ENCODE measurements at regions not wholly inside any gene's neighbourhood (a gene's known extent, or its start where the extent isn't known, plus 50 kb on each side); places are given as distances from the start of the nearest gene placed in this dataset.

DNA sequence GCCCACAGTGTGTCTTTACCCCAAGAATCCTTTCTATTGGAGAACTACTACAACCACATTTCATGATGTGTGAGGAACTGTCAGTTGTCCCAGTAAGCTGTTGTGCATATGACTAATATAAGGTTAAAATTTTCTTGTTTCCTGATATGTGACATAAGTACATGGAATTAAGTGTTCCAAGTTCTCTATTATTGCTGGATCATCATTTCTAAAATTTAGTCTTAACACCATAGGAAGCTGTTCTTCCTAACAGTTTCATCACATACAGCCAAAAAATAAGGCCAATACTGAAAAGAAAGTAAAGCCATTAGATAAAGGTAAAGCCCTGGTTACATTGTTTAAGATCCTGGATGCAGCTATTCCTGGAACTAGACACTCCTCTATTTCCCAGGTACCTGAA, 620.9 kb upstream of the CDH8 start:
- DNase-seq (no peak), ATAC-seq (ENCODE audit: low read depth) (no peak)
- Mint-ChIP-seq H3K27ac (no peak overlapping the region), H3K36me3 (ENCODE audit: low read depth) (no peaks in the 10 kb centered on the region), H3K4me1 (no peaks in the 10 kb centered on the region), H3K27me3 (no peaks in the 10 kb centered on the region), H3K4me3 (no peak overlapping the region), H3K9me3 (peaks cover 1% of the 10 kb centered on the region)
- ChIA-PET CTCF (no interaction called here), POLR2A (no interaction called here)
- TF ChIP-seq, protein P1, sequence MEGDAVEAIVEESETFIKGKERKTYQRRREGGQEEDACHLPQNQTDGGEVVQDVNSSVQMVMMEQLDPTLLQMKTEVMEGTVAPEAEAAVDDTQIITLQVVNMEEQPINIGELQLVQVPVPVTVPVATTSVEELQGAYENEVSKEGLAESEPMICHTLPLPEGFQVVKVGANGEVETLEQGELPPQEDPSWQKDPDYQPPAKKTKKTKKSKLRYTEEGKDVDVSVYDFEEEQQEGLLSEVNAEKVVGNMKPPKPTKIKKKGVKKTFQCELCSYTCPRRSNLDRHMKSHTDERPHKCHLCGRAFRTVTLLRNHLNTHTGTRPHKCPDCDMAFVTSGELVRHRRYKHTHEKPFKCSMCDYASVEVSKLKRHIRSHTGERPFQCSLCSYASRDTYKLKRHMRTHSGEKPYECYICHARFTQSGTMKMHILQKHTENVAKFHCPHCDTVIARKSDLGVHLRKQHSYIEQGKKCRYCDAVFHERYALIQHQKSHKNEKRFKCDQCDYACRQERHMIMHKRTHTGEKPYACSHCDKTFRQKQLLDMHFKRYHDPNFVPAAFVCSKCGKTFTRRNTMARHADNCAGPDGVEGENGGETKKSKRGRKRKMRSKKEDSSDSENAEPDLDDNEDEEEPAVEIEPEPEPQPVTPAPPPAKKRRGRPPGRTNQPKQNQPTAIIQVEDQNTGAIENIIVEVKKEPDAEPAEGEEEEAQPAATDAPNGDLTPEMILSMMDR (IDR thresholded peaks at IDR 0.05) = no peak
- intact Hi-C loops (cut with micrococcal nuclease) = no loop called here

DNA sequence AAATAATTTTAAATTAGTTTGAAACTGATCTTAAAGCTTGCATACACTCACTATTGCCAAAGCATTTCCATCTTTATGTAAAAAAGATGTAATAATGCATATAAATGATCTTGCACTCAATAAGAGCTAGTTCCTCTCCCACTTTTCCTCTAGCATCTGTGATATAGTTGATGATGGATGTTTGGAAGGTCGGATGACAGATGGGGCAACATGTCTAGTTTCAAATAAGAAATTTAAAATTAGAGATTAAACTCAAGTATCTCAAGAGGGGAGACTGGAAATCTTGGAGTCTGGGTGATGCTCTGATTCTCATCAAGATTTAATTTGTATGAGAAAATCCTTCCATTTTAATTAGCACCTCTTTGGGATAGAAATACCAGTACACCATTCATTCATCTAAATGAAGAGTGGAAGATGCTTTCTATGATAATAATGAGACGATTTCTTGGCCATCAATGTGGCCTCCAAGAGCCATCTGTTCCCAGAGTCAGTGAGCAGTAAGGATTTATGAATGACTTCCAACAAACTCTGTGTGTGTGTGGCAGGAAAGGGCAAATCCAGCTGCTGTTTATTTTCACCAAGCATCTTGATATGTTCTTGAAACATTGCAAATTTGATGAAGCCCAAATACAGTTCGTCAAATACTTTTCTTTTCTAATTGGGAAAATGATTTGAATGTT, 616.3 kb upstream of the CDH8 start:
- no peak overlapping the region for H3K27ac Mint-ChIP-seq
- no peak overlapping the region for H3K4me3 Mint-ChIP-seq
- H3K27me3 Mint-ChIP-seq = no peaks in the 10 kb centered on the region
- H3K4me1 Mint-ChIP-seq = no peaks in the 10 kb centered on the region
- TF ChIP-seq, protein P1 (IDR thresholded peaks at IDR 0.05) = no peak
- intact Hi-C loops (cut with micrococcal nuclease) = no loop called here
- POLR2A ChIA-PET = no interaction called here
- H3K9me3 Mint-ChIP-seq = peaks cover 2% of the 10 kb centered on the region
- CTCF ChIA-PET = no interaction called here
- ATAC-seq (ENCODE audit: low read depth) = no peak
- no peak for DNase-seq
- H3K36me3 Mint-ChIP-seq (ENCODE audit: low read depth) = no peaks in the 10 kb centered on the region

DNA sequence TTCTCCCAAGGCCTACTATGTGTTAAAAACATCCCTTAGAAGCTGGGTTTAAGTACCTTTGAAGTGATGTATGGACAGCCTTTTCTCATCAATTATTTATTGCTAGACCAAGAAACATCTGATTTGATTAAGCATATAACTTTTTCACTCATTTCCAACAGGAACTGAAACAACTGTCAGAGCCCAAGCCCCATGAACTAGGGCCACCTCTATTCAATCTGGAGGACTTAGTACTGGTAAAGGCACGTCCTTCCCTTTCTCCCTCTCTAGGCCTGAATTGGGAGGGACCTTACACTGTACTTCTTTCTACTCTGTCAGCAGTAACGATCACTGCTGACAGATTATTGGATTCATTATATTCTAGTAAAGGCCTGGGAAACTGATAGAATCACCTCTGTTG, 612.0 kb upstream of the CDH8 start:
- CTCF ChIA-PET = no interaction called here
- Mint-ChIP-seq H3K9me3 (peaks cover 5% of the 10 kb centered on the region), H3K4me3 (no peak overlapping the region), H3K4me1 (no peaks in the 10 kb centered on the region), H3K27ac (no peak overlapping the region), H3K36me3 (ENCODE audit: low read depth) (no peaks in the 10 kb centered on the region), H3K27me3 (no peaks in the 10 kb centered on the region)
- TF ChIP-seq, protein P1 (IDR thresholded peaks at IDR 0.05) = no peak
- ATAC-seq (ENCODE audit: low read depth) (no peak), DNase-seq (no peak)
- intact Hi-C loops (cut with micrococcal nuclease) = no loop called here
- POLR2A ChIA-PET = no interaction called here

DNA sequence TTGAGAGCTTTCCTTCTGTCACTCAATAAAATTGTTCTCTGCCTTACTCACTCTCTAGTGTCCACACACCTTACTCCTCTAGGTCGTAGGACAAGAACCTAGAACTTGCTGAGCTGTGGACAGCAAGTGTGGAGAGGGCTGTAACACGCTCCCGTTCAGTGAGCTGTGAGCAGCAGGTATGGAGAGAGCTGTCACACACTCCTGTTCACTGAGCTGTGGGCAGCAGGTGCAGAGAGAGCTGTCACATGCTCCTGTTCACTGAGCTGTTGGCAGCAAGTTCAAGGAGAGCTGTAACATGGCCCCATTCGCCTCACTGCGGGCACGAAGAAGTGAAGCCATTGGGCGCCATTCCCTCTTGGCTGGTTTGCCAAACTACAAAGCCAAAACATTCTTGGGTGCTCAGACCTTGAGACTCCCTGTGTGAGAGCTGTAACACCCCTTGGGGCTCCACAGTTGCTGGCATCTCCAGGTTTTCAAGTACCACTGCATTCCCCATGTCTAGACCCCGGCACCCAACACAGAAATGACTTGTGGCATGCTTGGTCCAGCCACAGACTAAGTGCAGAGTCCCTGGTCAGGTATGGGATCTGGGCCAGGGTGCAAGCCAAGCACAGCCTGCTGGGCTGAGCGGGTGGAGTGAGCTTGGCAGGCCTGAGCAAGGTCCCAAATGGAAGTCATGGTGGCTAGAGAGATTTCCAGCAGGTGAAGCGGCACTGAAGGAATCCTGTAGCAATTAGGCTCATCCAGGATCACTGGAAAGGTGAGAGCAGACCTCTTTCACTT, 608.0 kb upstream of the CDH8 start:
- Mint-ChIP-seq H3K9me3 (peaks cover 12% of the 10 kb centered on the region), H3K27me3 (no peaks in the 10 kb centered on the region), H3K27ac (no peak overlapping the region), H3K4me3 (no peak overlapping the region), H3K4me1 (no peaks in the 10 kb centered on the region), H3K36me3 (ENCODE audit: low read depth) (no peaks in the 10 kb centered on the region)
- no peak for ATAC-seq (ENCODE audit: low read depth)
- intact Hi-C loops (cut with micrococcal nuclease) = no loop called here
- ChIA-PET POLR2A (no interaction called here), CTCF (no interaction called here)
- TF ChIP-seq, protein P1 (IDR thresholded peaks at IDR 0.05) = no peak
- no peak for DNase-seq

DNA sequence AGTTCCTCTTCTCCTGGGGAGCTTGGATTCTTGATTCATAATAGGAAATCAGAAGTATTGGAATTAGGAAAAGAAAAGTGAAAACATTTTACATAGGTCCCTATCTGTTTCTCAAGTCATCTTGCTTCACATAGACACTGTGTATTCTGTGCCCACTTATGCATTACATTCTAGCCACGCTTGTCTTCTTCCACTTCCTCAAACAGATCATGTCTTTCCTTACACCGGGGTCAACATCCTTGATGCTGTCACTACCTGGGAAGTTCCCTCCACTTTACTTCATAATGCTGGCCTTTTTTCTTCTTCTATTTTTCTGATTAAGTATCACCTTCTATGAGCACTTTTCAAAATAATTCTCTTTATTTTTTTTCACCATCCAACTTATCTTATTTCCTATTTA, 606.4 kb upstream of the CDH8 start:
- CTCF ChIA-PET = no interaction called here
- no peak for ATAC-seq (ENCODE audit: low read depth)
- Mint-ChIP-seq H3K27me3 (no peaks in the 10 kb centered on the region), H3K4me3 (no peak overlapping the region), H3K4me1 (no peaks in the 10 kb centered on the region), H3K9me3 (peaks cover 9% of the 10 kb centered on the region), H3K27ac (no peak overlapping the region), H3K36me3 (ENCODE audit: low read depth) (no peaks in the 10 kb centered on the region)
- intact Hi-C loops (cut with micrococcal nuclease) = no loop called here
- TF ChIP-seq, protein P1 (IDR thresholded peaks at IDR 0.05) = no peak
- DNase-seq = no peak
- POLR2A ChIA-PET = no interaction called here

All from activated B cell treated with CpG ODN at 0.5 μM for 24 hours (primary cell).